Fibroblast of skin of right quadriceps (primary cell): ENCODE measurements at regions not wholly inside any gene's neighbourhood (a gene's known extent, or its start where the extent isn't known, plus 50 kb on each side); places are given as distances from the start of the nearest gene placed in this dataset.

Experiments used
- DNase-seq: peaks from one replicate; pipeline ENCODE4 v3.0.0-alpha.2; 2013

DNA sequence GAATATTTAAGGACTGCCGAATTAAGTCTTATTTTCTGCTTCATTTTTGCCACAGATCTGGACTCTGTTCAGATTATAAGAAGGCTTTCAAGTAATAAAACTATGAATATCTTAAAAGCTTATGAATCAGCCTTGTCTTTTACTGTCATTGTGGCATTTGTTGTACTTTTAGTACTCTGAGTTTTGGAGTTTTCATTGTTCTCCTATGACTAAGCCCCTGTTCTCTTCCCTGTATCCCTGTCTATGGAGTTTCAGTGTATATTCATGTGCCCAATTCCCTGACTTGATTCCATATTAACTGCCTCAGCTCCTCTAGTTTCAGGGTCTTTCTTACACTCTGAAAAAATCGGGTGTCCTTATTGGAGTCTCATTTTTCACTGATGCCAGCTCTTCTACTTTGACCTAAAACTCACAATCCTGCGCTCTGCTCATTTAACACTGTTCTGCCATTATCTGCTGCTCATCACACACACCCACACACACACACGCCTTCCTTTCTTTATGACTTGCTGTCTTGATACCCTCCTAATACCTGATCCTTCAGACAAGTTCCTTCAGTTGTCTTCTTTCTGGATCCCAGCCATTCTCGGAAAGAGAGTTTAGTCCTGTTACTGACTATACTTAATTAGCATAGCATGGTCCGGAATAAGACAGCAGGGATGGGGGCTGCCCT, 511.8 kb downstream of the CPS1 start:
- no peak for DNase-seq

DNA sequence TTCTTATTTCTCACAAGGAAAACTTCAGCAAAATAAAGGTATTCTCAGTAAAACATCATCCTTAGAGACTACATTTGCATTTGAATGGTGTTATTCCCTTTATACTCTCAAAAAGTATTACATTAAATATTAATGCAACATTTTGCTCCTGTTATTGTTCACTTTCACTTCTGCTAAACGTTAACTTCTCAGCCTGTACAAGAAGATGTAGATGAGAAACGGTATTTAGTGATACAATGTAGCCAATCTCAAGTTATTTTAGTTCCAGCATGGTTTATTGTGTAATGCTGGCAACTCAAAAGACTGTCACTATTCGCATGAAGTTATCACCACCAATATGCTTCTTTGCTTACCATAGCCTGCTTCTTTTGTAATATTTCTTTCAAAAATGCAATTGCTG, 514.1 kb downstream of the CPS1 start:
- DNase-seq: no peak

DNA sequence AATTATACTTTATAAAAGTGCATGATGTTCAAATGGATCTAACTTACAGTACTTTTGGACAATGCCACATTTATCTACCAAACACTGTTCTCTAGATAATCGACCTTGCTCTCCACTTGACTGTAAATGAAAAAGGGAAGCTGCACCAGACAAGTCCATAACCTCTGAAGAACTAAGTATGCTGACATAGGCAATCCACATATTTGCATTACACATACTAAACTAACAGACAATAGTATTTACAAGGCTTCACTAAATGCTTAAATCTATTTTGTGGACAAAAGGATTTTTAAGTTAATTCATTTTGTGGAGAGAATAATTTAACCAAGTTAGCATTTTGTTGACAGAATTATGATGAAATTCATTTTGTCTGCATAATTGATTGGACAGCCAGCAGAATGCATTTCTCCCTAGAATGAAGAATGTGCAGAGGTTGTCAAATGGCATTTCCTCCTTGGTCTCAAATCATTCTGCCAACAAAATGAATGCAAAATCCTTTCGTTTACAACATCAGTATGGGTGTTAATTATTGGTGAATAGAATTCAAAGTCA, 520.9 kb downstream of the CPS1 start:
- no peak for DNase-seq

DNA sequence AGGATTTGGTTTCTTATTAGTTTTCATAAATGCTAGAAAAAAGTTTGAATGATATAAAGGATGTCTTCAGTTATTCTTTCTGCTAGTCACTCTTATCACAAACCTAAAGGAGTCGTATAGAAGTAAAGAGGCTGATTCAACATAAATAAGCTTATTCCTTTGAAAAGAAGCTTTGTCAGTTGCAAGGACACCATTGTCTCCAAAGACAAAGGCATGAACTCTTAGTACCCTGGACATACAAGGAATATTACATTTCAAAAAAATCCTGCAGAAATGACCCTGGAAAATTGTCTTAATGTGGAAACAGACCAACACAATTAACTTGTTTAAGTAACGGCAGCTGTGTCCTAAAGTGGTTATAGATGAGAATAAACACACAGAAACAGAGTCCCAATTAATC, 528.0 kb downstream of the CPS1 start:
- no peak for DNase-seq

DNA sequence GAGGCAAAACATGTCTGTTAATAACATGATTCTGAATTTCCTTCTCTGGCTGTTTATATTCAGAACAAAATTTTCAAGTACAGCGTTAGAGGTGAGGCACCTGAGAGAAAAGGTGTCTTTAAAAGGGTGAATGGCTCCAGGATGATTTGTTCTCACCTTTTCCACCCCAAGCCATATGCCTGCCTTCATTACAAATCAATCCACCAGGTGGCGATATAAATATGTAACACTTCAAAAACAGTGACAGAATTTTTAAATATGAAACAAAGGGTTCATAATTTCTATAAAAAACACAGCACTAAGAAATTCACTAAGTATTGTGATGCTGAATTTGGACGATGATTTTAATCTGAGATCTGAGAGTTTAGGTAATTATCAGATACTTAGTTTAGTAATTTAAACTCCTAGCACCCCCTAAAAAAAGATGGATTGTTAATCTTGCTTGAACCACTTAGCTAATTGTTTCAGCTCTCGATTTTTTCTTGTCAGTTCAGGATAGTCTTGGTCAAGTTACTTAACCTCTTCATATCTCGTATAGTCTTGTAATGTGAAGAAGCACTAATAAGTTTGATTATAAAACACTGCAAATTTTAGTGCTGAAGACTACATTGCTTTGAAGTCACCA, 528.8 kb downstream of the CPS1 start:
- DNase-seq: peak; percentile 11

DNA sequence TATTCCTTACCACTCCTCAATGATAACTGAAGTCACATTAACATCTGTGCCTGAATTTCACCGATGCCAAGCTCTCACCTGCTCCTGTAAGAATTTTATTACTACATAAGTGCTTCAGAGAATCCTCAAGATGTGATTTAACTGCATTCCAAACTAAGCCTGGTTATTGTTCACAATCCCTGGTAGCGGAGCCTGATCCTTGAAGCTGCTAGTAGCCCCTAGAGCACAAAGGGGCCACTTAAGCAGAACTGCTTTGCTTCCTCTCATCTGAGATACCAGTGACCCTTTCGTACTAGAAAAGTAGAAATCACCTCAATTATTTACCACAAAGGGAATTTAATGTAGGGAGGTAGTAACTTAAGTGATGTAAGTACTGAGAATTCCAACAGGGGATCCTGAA, 529.6 kb downstream of the CPS1 start:
- no peak for DNase-seq

DNA sequence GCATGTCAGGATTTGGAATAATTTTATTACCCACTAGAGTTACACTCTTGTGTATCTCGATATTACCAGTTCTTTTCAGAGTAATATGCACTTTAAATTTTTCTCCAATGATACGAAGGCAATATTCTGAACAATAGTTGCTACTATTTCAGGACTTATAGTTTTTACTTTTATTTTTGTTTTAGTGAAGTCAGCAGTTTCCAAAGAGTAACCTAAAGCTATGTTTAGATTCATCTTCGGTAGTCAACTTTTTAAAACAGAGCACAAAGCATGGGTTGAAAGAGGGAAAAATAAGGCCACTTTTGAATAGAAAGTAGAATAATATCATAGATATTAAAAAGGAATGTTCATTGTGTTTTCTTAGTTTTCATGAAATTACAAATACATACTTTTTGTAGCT, 532.7 kb downstream of the CPS1 start:
- no peak for DNase-seq

DNA sequence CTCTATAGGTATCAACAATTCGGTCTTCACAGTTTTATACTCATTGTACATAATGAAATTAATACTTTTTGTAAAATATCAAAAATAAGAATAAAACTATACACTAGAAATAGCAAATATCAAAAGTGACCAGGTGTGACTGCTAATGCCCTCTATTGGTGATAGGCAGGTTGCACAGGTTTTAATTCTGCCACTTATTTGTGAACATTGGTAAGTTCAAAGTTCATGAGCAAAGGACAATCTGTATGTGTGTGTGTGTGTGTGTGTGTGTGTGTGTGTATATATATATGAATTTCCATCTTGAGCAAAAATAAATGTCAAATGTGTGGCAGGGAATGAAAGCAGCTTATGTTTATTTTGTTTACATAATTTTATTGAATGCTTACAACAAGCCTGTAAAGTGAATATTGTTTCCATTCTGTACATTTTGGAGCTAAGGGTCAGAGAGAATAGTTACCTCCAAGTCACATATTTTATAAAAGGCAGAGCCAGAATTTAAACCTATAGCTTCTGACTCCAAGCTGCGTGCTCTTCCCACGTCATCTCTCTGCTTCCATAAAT, 537.4 kb downstream of the CPS1 start:
- no peak for DNase-seq

DNA sequence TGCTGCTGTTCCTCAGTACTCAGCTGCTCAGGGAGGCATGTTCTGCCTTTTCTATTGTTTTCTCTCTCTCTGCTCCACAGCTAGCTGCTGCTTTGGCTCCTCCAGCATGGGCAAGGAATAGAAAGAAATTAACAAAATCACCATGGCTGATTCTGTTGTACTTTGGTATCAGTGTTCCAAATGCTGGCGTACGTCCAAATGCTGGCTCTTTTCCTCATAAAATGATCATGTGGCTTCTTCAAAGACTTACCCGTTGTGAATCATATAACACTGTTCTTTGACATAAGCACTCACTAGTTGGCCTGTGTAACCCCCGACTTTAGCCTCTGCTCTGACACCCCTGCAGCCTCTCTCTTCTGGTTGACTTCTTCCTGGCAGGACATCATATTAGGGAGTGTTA, 547.6 kb downstream of the CPS1 start:
- no peak for DNase-seq

DNA sequence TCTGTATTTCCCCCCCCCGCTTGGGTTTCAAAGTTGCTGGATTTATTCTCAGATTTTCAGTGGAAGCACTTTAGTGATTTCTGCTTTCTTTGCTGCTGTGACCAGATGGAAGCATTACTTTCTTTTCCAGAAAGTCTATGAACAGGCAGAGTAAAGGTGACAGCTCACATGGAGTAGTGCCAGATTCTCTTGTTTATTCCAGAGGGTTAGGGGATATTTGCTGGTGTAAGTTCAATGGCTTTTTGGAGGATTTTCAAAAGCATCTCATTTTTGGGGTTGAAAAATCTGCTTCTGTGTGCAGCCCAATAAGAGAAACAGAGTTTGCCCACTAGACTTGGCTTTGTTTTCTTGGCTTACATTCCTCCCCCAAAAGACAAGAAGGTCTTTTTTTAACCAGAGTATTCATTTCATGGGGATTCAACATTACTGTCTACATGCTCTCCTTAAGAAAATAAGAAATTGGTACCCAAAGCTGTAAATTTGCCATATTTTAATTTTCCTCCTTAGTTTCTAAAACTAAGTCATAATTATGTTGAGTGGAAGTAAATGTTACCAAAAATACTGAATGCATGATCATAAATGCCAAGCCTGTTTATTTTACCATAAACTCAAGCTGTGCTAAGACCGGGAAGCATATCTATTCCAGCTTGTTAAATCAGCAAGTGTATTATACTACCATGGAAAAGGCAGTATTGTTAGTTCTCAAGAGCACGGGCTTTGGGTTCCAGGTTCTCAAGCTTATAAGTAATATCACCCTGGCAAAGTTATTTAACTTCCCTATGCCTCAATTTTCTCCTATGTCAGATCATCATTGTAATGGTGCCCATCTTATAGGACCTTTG, 557.2 kb downstream of the CPS1 start:
- no peak for DNase-seq

DNA sequence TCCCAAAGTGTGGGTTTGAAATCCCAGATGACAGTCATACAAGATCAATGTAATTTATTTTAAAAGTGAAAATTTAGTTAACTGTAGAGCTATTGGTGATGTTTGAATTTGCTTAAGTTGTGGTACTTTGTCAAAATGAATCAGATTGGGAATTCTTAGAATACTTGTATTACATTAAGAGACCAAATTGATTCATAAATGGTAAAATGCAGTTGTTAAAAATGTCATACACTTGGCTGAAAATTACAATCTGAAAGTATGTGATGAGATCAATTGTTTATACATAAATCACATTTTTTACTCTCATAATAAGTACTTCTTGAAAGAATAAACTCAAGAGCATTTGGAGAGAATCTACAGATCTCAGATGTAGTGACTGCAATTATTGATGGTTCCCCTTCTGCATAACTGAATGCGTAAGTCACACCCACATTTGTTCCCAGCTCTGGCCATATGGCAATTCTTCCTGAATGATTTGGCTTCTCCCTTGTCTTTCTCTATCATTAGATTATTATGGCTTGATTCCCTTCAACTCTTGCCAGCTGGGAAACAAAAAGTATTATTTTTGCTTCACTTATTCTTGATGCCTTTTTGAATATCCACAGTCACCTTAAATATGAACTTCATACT, 558.5 kb downstream of the CPS1 start:
- DNase-seq: no peak

DNA sequence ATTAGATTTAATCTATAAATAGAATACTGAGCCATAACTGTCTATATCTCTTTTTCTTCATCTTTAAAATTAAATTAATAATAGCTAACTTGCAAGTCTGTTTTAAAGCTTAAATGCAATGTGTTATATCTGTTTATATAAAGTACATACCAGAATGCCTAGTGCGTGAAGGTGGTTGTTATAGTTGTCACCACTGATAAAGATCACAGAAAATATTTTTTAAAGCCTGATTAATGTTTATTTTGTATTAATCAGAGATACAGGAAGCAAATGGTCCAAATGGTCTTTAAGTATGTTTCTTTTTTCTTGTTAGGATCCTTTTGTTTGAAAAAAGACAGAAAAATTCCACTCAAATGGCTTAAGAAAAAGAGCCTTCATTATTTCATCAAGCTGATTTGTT, 560.6 kb downstream of the CPS1 start:
- DNase-seq: no peak

DNA sequence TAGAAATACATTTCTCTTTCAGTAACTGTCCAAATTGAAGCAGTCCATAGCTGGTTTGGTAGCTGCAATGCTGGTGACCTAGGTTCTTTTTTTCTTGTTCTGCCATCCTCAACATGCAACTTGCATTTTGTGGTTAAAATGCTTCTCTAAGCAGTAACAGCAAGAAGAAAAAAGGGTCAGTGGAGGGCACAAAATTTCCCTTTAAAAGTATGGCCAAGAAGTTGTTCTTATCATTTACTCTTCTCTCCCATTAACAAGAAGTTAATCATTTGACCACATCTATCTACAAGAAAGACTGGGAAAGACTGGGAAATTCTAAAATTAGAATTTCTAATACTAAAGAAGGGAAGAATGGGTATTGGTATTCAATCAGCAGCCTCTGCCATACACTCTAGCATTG, 569.9 kb downstream of the CPS1 start:
- no peak for DNase-seq

DNA sequence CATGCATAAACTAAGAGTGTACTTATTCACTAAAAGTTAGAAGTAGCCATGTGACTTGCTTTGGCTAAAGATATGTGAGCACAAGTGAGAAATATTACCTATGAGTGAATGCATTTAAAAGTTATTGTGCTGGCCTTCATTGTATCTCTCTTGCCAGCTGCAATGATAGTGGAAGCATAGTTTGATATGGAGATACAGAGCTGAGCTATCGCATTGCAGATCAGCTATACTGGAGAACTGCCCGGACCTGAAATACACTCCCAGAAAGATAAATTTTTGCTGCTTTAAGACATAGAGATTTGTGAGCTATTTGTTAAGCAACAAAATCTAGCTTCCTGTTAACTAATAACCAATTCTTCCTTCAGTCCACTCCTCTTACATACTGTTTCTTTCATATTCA, 571.1 kb downstream of the CPS1 start:
- no peak for DNase-seq

DNA sequence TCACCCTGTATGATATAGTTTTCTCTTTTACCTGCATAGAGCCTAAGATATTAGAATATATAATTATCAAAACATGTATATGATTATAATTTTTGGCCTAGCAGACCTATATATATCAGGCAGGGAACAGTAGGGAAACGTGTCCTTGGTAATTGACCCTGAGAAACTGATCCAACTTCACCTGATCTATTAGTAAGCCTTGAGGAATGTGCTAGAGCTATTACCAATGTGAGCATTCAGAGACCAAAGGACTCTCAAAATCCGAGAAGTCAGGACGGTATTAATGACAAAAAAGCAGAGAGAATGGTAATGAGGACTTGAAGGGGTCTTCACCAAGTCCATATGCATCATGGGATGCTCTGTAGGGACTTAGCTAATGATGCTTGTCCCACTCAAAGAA, 571.9 kb downstream of the CPS1 start:
- DNase-seq: no peak

DNA sequence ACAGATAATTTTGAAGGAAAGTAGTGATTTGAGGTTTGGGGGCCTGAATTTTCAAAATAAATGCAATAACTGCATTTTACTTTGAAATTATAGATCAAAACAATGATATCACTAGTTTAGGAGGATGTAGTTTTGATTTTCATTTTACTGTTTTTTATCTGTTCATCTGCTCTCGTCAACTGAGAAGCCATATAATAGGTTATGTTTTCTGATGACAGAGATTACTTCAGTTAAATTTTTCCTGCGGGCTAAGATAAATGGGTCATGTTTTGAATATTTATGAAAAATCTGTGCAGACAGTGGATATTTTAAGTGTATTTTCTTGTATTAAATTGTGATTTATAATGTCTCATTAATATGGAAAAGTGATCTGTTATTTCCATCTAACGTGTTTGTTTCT, 573.4 kb downstream of the CPS1 start:
- no peak for DNase-seq

DNA sequence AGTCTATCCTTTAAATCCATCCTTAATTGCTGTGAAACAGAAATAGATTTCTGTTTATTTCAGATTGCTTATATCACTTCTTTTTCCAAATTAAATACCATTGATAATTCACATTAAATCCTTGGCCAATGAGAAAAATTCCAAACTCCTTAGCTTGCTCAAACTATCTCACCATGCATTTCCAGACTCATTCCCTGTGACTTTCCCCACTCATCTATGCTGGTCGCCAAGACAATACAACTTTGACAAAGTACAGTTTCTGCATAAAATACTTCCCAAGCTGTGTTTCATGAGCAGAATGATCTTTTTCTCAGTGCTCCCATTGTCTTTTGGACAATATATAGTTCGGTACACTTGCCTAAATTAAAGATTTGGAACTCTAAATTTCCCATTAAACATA, 575.6 kb downstream of the CPS1 start:
- no peak for DNase-seq

DNA sequence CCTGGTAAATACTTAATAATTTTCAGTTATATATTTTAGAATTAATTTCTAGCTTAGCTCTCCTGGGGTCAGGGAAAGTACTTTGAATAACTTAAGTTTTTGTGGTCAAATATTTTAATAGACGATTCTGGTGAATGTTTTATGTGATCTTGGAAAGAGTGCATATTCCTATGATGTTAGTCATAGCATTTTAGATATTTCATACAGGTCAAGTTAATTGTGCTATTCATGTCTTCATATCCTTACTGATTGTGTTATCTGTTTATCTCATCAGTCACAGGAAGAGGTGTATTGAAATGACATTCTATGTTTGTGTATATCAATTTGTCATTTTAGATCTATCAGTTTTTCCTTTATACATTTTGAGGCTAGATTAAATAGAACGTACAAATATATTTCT, 576.2 kb downstream of the CPS1 start:
- peak; percentile 8 for DNase-seq

DNA sequence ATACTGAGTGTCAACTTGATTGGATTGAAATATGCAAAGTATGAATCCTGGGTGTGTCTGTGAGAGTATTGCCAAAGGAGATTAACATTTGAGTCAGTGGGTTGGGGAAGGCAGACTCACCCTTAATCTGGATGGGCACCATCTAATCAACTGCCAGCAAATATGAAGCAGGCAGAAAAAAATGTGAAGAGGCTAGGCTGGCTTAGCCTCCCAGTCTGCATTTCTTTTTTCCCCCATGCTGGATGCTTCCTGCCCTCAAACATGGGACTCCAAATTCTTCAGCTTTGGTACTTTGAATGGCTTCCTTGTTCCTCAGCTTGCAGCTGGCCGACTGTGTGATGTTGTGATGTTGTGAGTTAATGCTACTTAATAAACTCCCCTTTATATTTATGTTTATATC, 577.4 kb downstream of the CPS1 start:
- DNase-seq: no peak

DNA sequence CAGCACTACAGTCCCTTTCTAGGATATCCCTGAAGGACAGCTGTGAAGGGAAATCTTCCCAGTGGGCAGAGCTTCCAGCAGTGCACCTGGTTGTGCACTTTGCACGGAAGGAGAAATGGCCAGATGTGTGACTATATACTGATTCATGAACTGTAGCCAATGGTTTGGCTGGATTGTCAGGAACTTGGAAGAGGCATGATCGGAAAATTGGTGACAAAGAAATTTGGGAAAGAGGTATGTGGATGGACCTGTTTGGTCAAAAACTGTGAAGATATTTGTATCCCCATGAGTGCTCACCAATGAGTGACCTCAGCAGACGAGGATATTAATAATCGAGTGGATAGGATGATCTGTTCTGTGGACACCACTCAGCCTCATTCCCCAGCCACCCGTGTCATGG, 582.2 kb downstream of the CPS1 start:
- no peak for DNase-seq

DNA sequence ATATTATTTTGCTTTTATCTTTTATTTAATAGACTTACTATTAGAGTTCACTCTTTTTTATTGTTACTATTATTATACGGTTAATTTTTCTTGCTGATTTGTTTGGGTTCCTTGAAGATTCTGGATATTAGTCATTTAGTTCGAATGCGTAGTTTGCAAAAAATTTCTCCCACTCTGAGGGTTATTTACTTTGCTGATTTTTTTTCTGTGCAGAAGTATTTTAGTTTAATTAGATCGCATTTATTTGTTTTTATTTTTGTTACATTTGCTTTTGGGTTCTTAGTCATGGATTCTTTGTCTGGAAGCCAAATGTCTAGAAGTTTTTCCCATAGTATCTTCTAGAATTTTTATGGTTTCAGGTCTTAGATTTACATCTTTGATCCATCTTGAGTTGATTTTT, 585.2 kb downstream of the CPS1 start:
- no peak for DNase-seq

DNA sequence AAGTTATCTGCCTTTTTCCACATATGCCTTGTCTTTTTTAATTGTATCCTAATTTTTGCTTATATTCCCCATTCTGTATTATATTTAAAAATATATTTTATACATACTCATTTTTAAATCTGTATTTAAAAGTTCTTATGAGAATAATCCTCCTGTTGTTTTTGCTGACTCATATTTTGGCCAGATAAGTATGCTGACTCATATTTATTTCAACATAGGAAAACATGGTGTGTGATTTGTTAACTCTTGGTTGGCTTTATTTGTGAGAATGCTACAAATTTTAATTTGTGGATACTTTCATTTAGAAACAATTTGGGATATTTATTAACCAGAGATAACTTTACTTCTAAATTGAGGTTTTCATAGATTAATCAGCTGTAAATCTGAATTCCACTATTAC, 587.7 kb downstream of the CPS1 start:
- DNase-seq: peak; percentile 23

DNA sequence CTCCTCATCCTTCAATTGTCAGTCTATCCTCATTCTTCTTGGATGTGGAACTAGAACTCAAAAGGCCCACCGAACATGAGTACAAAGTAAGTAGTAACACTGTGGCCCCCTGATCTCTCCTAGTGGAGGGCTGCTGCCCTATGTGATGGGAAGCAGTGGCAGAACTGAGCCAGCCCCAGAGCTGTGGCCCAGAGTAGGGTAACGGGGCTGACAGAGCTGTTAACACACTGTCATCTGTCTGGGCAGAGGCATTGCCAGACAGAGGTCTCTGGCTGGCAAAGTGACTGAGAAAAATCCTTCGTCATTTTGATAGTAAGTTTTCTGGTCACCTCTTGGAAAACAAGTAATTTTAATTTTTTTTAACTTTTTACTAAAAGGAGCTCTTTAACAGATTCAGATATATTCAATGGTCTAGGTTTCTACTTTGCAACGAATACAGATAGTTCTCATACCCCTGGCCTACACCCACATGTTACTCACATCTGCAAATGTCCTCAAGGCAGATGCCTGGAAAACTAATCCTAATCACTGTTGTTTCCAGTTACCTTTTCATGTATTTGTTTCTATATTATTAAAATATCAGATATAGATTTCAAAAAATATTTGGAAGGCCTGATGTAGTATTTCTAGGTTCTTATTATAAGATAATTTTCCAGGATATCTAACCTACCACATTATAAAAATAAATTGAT, 588.7 kb downstream of the CPS1 start:
- no peak for DNase-seq
